IPS-15b (cell line): ENCODE measurements at regions not wholly inside any gene's neighbourhood (a gene's known extent, or its start where the extent isn't known, plus 50 kb on each side); places are given as distances from the start of the nearest gene placed in this dataset.

Experiments used
- H3K27me3 ChIP-seq: one replicate; pipeline ENCODE4 v1.6.1; 2013; ENCODE audit warnings: low read length; ENCODE audit not compliant: control insufficient read depth, insufficient read depth
- H3K36me3 ChIP-seq: one replicate; pipeline ENCODE4 v1.6.1; 2013; ENCODE audit warnings: low read length; ENCODE audit not compliant: control insufficient read depth, insufficient read depth
- H3K4me1 ChIP-seq: one replicate; pipeline ENCODE4 v1.6.1; 2013; ENCODE audit warnings: mild to moderate bottlenecking, low read length; ENCODE audit not compliant: control insufficient read depth, insufficient read depth
- H3K4me3 ChIP-seq: one replicate; pipeline ENCODE4 v1.5.1; 2013; ENCODE audit warnings: low read depth, low read length
- H3K9ac ChIP-seq: one replicate; pipeline ENCODE4 v1.6.1; 2013; ENCODE audit warnings: low read depth, mild to moderate bottlenecking, low read length
- H3K9me3 ChIP-seq: one replicate; pipeline ENCODE4 v1.6.1; 2013; ENCODE audit warnings: mild to moderate bottlenecking, low read length; ENCODE audit not compliant: control insufficient read depth, insufficient read depth

GRCh38 chr1:90558754-90559378 lies 158.2 kb downstream of the BARHL2 start:
- peaks cover 30% of the 10 kb centered on the region for H3K4me1 ChIP-seq
- H3K9ac ChIP-seq = no peak overlapping the region
- H3K4me3 ChIP-seq = no peak overlapping the region
- H3K9me3 ChIP-seq = no peaks in the 10 kb centered on the region
- no peaks in the 10 kb centered on the region for H3K36me3 ChIP-seq
- H3K27me3 ChIP-seq = peaks cover 41% of the 10 kb centered on the region

GRCh38 chr1:90558126-90558525 lies 159.0 kb downstream of the BARHL2 start:
- peaks cover 35% of the 10 kb centered on the region for H3K27me3 ChIP-seq
- no peak overlapping the region for H3K4me3 ChIP-seq
- H3K9me3 ChIP-seq = no peaks in the 10 kb centered on the region
- no peak overlapping the region for H3K9ac ChIP-seq
- H3K4me1 ChIP-seq = peaks cover 29% of the 10 kb centered on the region
- H3K36me3 ChIP-seq = no peaks in the 10 kb centered on the region

GRCh38 chr1:90557706-90558105 lies 159.4 kb downstream of the BARHL2 start:
- Histone ChIP-seq H3K4me3 (no peak overlapping the region), H3K27me3 (peaks cover 31% of the 10 kb centered on the region), H3K4me1 (peaks cover 25% of the 10 kb centered on the region), H3K9ac (no peak overlapping the region), H3K36me3 (no peaks in the 10 kb centered on the region), H3K9me3 (no peaks in the 10 kb centered on the region)

GRCh38 chr1:90550626-90551406 lies 166.3 kb downstream of the BARHL2 start:
- H3K36me3 ChIP-seq = no peaks in the 10 kb centered on the region
- peaks cover 11% of the 10 kb centered on the region for H3K4me1 ChIP-seq
- no peak overlapping the region for H3K4me3 ChIP-seq
- no peak overlapping the region for H3K9ac ChIP-seq
- no peaks in the 10 kb centered on the region for H3K27me3 ChIP-seq
- no peaks in the 10 kb centered on the region for H3K9me3 ChIP-seq

- H3K36me3 ChIP-seq = no peaks in the 10 kb centered on the region
- H3K9me3 ChIP-seq = no peaks in the 10 kb centered on the region
- H3K4me1 ChIP-seq = no peaks in the 10 kb centered on the region
- no peak overlapping the region for H3K9ac ChIP-seq
- no peak overlapping the region for H3K4me3 ChIP-seq
- H3K27me3 ChIP-seq = no peaks in the 10 kb centered on the region
Observed at GRCh38 chr1:90544356-90544755, 172.7 kb downstream of the BARHL2 start.

- Histone ChIP-seq H3K27me3 (no peaks in the 10 kb centered on the region), H3K9ac (no peak overlapping the region), H3K4me3 (no peak overlapping the region), H3K36me3 (no peaks in the 10 kb centered on the region), H3K4me1 (peaks cover 3% of the 10 kb centered on the region), H3K9me3 (no peaks in the 10 kb centered on the region)
Observed at GRCh38 chr1:90537606-90538362, 179.3 kb downstream of the BARHL2 start.

GRCh38 chr1:90534663-90535295 lies 182.3 kb downstream of the BARHL2 start:
- Histone ChIP-seq H3K9ac (no peak overlapping the region), H3K4me3 (no peak overlapping the region), H3K36me3 (no peaks in the 10 kb centered on the region), H3K27me3 (no peaks in the 10 kb centered on the region), H3K9me3 (no peaks in the 10 kb centered on the region), H3K4me1 (peaks cover 3% of the 10 kb centered on the region)

- Histone ChIP-seq H3K4me3 (no peak overlapping the region), H3K9ac (no peak overlapping the region), H3K9me3 (no peaks in the 10 kb centered on the region), H3K27me3 (no peaks in the 10 kb centered on the region), H3K36me3 (no peaks in the 10 kb centered on the region), H3K4me1 (peaks cover 3% of the 10 kb centered on the region)
Observed at GRCh38 chr1:90534116-90534515, 183.0 kb downstream of the BARHL2 start.

- H3K36me3 ChIP-seq = no peaks in the 10 kb centered on the region
- no peak overlapping the region for H3K9ac ChIP-seq
- no peak overlapping the region for H3K4me3 ChIP-seq
- H3K4me1 ChIP-seq = no peaks in the 10 kb centered on the region
- no peaks in the 10 kb centered on the region for H3K27me3 ChIP-seq
- no peaks in the 10 kb centered on the region for H3K9me3 ChIP-seq
Observed at GRCh38 chr1:90526954-90527353, 190.1 kb downstream of the BARHL2 start.

GRCh38 chr1:90522432-90522831 lies 194.7 kb downstream of the BARHL2 start:
- Histone ChIP-seq H3K36me3 (no peaks in the 10 kb centered on the region), H3K9me3 (no peaks in the 10 kb centered on the region), H3K9ac (no peak overlapping the region), H3K4me1 (no peaks in the 10 kb centered on the region), H3K27me3 (no peaks in the 10 kb centered on the region), H3K4me3 (no peak overlapping the region)

GRCh38 chr1:90513956-90514355 lies 203.1 kb downstream of the BARHL2 start:
- Histone ChIP-seq H3K36me3 (no peaks in the 10 kb centered on the region), H3K4me1 (peaks cover 18% of the 10 kb centered on the region), H3K9me3 (no peaks in the 10 kb centered on the region), H3K27me3 (no peaks in the 10 kb centered on the region), H3K4me3 (no peak overlapping the region), H3K9ac (no peak overlapping the region)
